Activated T-cell treated with anti-CD3 and anti-CD28 coated beads, Interleukin-2, amount 50 U/mL, for 4 hours (primary cell): ENCODE measurements at regions not wholly inside any gene's neighbourhood (a gene's known extent, or its start where the extent isn't known, plus 50 kb on each side); places are given as distances from the start of the nearest gene placed in this dataset.

ENCODE experiments used
- ATAC-seq, 2 donors: fragments of 200-7000 bp; cut with Tn5 transposase; one replicate each; pipeline ENCODE4 v1.10.0; 2021
- DNase-seq: peaks from one replicate; pipeline ENCODE4 v3.0.0-alpha.2; 2020
- H3K27me3 Mint-ChIP-seq: one replicate; pipeline ENCODE4 v1.8.0; 2021; ENCODE audit warnings: low read depth, mixed read lengths
- H3K36me3 Mint-ChIP-seq: one replicate; pipeline ENCODE4 v1.8.0; 2022; ENCODE audit warnings: mixed read lengths; ENCODE audit not compliant: insufficient read depth
- H3K4me1 Mint-ChIP-seq: one replicate; pipeline ENCODE4 v1.8.0; 2021; ENCODE audit warnings: low read depth, mixed read lengths
- H3K4me3 Mint-ChIP-seq: one replicate; pipeline ENCODE4 v1.8.0; 2021; ENCODE audit warnings: mild to moderate bottlenecking, moderate library complexity, mixed read lengths
- H3K9me3 Mint-ChIP-seq: one replicate; pipeline ENCODE4 v1.8.0; 2021; ENCODE audit warnings: mixed read lengths

DNA sequence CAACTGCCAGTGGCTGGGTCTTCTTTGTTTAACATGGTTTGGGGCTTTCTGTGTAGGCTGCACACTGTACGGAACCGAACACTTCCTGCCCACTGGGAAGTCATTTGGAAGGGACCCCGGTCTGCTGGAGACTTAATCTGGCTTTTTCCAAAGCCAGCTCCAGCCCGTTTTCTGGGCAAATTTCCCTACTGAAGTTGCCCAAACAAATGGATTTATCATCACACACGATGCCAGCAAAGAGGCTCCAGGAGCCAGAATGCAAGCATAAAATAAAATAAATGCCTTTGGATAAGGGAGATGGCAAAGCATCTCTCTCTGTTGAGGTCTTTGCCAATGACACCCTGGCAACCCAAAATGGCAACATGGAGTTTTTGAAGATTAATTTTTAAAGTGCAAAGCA lies 259.9 kb upstream of the IRX3 start:
- H3K36me3 Mint-ChIP-seq = no peaks in the 10 kb centered on the region

DNA sequence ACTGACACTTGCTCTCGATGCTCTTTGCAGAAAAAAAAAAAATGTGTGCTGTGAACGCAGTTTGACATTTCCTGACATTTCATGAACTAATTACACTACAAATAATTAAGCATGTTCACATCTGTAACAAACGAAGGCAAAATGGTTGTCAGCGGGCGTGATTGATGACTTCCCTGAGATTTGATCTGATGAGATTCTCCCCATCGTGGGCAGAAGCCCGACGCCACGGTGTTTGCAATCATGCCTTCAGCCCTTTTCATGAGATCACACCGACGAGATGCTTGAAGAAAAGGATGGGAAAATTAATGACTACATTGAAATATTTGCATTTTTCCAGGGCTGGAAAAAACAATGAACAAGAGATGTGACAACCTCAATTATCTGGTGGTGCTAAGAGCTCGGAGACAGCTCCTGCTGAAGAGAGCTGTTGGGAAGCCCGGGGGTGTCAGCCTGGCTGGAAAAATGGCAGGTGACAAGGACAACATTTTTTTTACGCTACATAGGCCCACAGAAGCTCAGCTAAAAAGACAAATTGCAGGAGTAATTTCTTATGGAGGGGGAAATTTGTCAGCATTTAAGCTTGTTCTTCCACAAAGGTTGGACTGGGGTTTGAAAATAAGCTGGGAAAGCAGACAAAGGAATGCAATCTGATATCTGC lies 259.4 kb upstream of the IRX3 start:
- ATAC-seq = no peak
- H3K4me3 Mint-ChIP-seq = no peak overlapping the region
- DNase-seq = no peak
- no peaks in the 10 kb centered on the region for H3K36me3 Mint-ChIP-seq
- H3K9me3 Mint-ChIP-seq = no peaks in the 10 kb centered on the region
- H3K4me1 Mint-ChIP-seq = no peaks in the 10 kb centered on the region
- H3K27me3 Mint-ChIP-seq = no peaks in the 10 kb centered on the region

More for the DNA sequence above, 259.9 kb upstream of the IRX3 start:
- Mint-ChIP-seq H3K27me3 (no peaks in the 10 kb centered on the region), H3K4me1 (no peaks in the 10 kb centered on the region), H3K9me3 (peaks cover under 1% of the 10 kb centered on the region), H3K4me3 (no peak overlapping the region)
- no peak for DNase-seq
- no peak for ATAC-seq

DNA sequence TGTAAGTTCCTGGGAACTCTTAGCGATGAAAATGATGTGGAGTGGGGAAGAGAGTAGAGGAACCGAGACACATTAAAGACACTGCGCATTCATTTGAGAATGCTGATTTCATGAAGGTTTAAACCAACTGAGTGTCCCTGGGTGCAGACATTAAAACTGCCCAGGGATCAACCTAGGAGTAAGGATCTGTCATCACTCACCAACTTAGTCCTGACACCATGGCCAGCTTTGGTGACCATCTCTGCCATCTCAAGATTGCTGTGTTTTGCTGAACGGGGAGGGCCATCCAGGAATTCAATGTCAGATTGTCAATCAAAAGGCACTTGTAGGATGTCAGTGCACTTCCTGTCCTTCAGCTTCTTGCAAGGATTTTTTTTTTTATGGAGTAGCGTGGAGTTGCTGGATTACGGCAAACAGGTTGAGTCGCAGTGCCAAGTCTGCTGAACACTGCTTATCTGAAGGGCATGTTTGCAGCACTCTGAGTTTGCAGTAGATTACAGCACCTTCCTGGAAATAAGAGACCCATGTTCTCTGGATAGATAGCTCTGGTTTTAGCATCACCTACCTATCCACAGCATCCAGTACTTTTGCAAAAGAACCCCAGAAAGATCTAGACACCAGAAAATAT lies 258.1 kb upstream of the IRX3 start:
- no peak overlapping the region for H3K4me3 Mint-ChIP-seq
- no peaks in the 10 kb centered on the region for H3K36me3 Mint-ChIP-seq
- no peaks in the 10 kb centered on the region for H3K9me3 Mint-ChIP-seq
- ATAC-seq = no peak
- no peaks in the 10 kb centered on the region for H3K4me1 Mint-ChIP-seq
- no peak for DNase-seq
- no peaks in the 10 kb centered on the region for H3K27me3 Mint-ChIP-seq

DNA sequence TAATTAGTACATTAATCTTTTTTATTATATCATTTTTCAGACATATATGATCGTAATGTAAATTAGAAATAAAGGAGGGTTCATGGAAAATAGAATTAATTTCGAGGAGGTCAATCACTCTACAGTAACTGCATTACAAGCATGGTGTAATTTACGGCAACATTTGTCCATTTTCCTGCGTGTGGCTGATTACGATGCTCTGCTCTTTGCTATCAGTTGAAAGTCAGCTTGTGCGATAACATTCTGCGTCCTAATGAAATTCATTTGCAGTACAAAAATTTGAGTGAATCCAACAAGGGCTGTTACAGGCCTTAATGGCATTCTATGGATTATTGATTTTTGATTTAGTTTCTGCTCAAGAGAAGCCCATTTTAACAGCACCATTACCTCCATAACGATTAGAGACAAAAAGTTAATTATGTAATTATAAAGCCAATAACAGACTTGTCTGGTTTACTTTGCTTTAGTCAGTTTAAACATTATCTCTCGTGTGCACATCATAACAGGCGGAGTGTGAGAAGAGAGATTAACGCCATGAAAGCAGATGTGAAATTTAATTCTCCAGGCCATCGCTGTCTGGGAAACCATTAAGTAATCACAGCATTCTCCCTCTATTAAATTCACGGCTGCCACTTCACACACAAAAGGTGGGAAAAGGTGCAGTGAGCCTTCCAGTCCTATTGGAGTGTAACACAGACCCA lies 256.4 kb upstream of the IRX3 start:
- Mint-ChIP-seq H3K27me3 (no peaks in the 10 kb centered on the region), H3K36me3 (no peaks in the 10 kb centered on the region), H3K9me3 (no peaks in the 10 kb centered on the region), H3K4me3 (no peak overlapping the region), H3K4me1 (no peaks in the 10 kb centered on the region)
- ATAC-seq = no peak
- no peak for DNase-seq

DNA sequence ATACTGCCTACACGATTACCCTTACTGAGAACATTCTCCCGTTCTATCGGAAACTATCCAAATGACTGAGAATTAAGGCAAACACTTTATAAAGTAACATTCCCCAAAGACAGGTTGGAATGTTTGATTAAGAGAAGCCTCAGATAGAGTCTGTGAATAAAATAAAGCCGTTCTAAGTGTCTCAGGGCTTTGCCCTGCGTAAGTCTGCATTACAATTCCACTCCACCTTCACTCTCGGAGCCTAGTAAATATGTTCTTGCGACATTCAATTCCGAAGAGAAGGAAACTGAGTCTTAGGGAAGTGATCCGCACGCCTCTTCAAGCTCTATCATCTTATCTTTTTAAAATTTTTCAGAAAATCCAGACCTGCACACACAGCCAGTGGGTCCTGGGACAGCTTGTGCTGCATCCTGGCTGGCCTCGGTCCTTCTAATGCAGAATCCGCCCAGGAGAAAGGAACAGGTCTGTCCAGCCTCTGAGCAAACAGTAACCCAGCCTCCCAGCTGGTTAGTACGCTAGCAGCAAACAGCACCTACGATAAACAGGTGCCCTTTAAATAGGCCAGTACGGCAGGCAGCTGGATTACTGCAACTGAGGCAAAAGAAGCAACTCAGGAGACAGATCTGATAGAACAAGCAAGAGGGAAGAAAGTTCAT lies 254.1 kb upstream of the IRX3 start:
- Mint-ChIP-seq H3K9me3 (no peaks in the 10 kb centered on the region), H3K4me1 (no peaks in the 10 kb centered on the region), H3K4me3 (no peak overlapping the region), H3K36me3 (no peaks in the 10 kb centered on the region), H3K27me3 (no peaks in the 10 kb centered on the region)
- DNase-seq = no peak
- ATAC-seq = no peak

DNA sequence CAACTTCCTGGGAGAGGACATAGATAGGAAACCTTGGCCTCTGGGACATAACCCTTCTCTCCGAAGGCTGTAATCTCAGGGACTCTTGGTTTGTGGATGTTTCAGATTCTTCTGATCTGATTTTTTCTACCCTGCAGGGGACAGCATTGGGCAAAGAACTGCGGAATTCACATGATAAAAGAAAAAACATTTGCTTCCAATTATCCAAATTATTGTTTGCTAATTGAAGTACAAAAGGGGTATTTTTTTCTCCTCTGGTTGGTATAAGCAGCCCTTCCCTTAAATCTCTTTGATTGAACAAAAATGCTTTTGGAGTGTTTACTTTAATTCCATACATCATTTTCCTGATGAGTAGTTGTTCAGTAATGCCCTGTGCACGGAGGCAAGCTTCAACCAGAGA lies 251.7 kb upstream of the IRX3 start:
- H3K36me3 Mint-ChIP-seq = no peaks in the 10 kb centered on the region

DNA sequence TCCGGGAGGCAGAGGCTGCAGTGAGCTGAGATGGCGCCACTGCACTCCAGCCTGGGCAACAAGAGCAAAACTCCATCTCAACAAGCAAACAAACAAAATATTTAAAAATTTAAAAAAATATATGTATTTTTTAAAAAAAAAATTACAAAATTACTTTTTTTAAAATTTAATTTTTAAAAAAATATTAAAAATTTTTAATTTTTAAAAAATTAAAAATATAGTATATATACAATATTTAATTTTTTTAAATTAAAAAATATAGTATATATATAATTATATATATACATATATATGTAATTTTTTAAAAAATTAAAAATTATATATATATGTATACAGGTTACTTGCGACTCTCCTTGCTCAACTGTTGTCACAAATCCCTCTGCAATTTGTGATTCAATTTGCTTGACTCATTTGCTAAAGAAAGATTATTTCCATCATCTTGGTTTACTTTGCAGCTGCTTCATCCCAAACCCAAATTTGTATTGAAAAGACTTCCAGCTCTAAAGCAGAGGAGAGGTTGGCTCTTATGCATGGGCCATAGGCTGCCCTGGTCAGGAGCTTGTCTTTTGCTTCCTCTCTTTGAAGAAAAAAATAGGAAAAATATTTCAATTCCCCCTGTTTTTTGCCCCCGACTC lies 247.4 kb upstream of the IRX3 start:
- no peaks in the 10 kb centered on the region for H3K36me3 Mint-ChIP-seq
- DNase-seq (no peak), ATAC-seq (no peak)
- H3K4me1 Mint-ChIP-seq = no peaks in the 10 kb centered on the region
- no peaks in the 10 kb centered on the region for H3K9me3 Mint-ChIP-seq
- H3K27me3 Mint-ChIP-seq = peaks cover 1% of the 10 kb centered on the region
- H3K4me3 Mint-ChIP-seq = no peak overlapping the region

More for the DNA sequence above, 251.7 kb upstream of the IRX3 start:
- no peaks in the 10 kb centered on the region for H3K4me1 Mint-ChIP-seq
- DNase-seq = no peak
- H3K4me3 Mint-ChIP-seq = no peak overlapping the region
- ATAC-seq = no peak
- no peaks in the 10 kb centered on the region for H3K9me3 Mint-ChIP-seq
- no peaks in the 10 kb centered on the region for H3K27me3 Mint-ChIP-seq

DNA sequence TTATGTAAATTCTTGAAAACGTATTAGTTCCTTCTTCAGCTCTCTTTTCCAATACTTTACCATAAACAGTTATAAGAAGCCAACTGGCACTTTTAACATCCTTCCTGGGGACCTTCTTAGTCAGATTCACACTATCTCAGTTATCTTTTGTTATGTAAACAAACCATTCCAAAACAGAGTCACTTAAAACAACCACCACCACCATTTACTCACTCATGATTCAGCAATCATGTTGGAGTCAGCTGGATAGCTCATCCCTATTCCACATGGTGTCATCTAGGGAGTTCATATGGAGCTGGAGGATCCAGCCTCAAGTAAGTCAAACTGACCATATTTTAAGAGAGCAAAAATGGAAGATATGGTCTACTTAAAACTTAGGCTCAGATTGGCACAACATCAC lies 240.3 kb upstream of the IRX3 start:
- no peak for DNase-seq
- ATAC-seq = no peak
- Mint-ChIP-seq H3K9me3 (peaks cover 4% of the 10 kb centered on the region), H3K4me1 (no peaks in the 10 kb centered on the region), H3K4me3 (no peak overlapping the region), H3K27me3 (peaks cover 3% of the 10 kb centered on the region), H3K36me3 (no peaks in the 10 kb centered on the region)

DNA sequence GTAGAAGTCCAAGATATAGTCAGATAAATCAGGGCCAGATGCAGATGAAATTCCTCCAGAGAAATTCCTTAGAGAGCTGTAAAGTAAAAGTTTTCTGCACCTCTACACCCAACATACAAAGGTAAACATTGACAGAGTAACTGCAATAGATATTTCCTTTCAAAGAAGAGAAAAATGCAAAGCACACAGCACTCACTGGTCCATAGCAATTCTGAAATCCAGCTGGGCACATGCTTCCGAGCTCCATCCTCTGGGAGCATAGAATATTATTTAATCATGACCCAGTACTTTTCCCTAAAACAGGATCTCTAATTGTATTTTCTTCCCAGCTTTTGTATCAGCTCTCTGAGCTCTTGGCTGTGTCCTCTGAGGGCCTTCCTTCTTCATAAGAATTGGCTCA lies 239.5 kb upstream of the IRX3 start:
- ATAC-seq (no peak), DNase-seq (no peak)
- H3K4me1 Mint-ChIP-seq = no peaks in the 10 kb centered on the region
- H3K4me3 Mint-ChIP-seq = no peak overlapping the region
- no peaks in the 10 kb centered on the region for H3K36me3 Mint-ChIP-seq
- H3K27me3 Mint-ChIP-seq = peaks cover 3% of the 10 kb centered on the region
- H3K9me3 Mint-ChIP-seq = peaks cover 4% of the 10 kb centered on the region

DNA sequence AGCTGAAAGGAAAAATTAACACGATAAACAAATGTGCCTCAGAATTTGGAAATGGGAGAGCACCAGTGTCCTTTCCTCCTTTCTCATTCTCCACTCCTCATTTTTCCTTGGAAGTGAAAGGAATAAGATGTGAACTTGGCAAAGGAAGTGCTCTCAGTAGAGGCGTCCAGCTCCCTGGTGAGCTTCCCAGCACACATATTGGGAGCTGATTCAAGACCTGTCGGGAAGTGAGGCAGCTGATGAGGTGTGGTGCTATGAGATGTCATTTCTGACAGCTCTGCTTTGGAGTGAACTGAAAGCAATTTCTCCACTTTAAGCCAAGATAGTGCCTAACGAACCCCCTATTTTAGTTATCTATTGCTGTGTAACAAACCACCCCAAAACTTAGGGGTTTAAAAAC lies 238.5 kb upstream of the IRX3 start:
- H3K4me1 Mint-ChIP-seq = no peaks in the 10 kb centered on the region
- ATAC-seq (no peak), DNase-seq (no peak)
- H3K36me3 Mint-ChIP-seq = no peaks in the 10 kb centered on the region
- peaks cover 3% of the 10 kb centered on the region for H3K27me3 Mint-ChIP-seq
- peaks cover 4% of the 10 kb centered on the region for H3K9me3 Mint-ChIP-seq
- no peak overlapping the region for H3K4me3 Mint-ChIP-seq

DNA sequence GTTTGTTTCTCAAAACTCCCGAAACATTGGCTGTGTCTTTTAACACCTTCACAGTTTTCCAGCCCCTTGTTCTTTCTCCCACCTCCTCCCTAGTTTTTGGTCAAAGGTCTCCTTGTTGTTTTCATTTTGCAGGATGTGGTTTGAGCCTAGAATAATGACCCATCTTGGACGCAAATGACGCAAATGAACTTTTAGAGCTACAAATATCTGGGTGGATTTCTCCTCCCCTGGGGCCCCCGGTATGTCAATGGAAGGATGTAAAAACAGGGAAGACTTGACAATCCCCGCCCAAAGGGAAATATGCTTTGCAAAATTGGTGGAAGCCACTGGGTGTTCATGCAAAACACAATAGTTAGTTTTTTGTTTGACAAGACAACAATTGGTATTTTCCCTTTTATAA lies 236.0 kb upstream of the IRX3 start:
- peaks cover 9% of the 10 kb centered on the region for H3K9me3 Mint-ChIP-seq
- H3K4me3 Mint-ChIP-seq = no peak overlapping the region
- ATAC-seq = no peak
- no peaks in the 10 kb centered on the region for H3K36me3 Mint-ChIP-seq
- DNase-seq = no peak
- no peaks in the 10 kb centered on the region for H3K27me3 Mint-ChIP-seq
- no peaks in the 10 kb centered on the region for H3K4me1 Mint-ChIP-seq

DNA sequence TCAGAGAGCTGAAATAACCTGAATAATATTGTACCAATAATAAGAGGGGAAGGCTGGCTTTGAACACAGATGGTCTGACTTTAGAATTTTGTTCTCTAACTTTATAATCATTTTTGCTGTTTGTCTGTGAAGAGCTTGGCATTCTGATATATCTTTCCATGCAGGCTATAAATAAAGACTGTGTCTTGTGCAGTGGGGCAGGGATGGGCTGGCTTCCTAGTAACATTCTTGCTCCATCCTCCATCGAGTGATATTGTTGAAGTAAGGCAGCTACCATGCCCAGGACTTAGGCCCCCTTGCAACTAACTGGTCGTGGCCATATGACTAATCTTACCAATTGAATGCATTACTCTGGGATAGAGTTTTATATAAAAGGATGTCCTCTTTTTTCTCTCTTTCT lies 234.7 kb upstream of the IRX3 start:
- H3K36me3 Mint-ChIP-seq = no peaks in the 10 kb centered on the region
- H3K4me3 Mint-ChIP-seq = no peak overlapping the region
- ATAC-seq = no peak
- peaks cover 9% of the 10 kb centered on the region for H3K9me3 Mint-ChIP-seq
- H3K4me1 Mint-ChIP-seq = no peaks in the 10 kb centered on the region
- H3K27me3 Mint-ChIP-seq = no peaks in the 10 kb centered on the region
- DNase-seq = no peak

DNA sequence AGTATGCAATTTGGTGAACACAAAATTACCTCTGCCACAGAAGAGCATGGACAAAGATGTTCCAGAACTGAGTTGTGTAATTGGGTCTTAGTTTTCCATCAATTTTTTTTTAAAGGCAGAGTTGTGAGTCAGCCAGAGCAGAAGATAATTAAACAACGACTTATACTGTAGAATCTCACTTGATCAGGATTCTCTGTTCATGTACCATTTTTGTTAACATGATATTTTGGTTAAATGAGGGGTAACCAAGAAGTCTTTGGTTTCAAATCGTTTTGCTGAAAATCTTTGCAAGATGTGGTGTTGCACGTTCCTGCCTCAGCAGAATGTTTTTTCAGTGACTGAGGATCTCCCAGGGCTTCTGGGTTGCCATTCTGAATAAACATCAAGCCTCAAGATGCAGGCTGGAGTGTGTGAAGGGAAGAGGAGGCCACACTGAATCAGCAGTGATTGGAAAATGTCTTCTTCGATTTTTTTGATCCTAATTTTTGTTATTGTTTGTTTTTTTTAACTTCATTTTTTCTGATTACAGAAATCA lies 232.6 kb upstream of the IRX3 start:
- Mint-ChIP-seq H3K4me1 (no peaks in the 10 kb centered on the region), H3K36me3 (no peaks in the 10 kb centered on the region), H3K27me3 (peaks cover 3% of the 10 kb centered on the region), H3K4me3 (no peak overlapping the region), H3K9me3 (peaks cover 5% of the 10 kb centered on the region)
- no peak for ATAC-seq
- DNase-seq = no peak

DNA sequence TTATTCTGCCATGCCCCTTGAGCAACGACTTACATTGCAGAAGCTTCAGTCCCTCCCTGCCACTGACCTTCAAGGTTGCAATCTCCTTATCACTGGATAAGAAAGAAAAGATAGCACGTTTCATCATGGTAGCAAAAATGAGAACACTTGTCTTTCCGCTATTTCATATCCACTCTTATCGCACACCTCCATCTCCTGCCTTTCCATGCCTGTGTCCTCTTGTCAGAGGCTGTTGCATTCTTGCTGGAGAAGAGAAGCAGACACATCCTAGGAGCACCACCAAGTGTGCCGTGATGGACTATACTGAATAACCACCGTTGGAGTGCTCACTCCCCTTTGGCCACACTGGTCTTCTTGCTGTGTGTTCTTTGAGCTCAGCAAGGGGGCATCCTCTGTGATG lies 230.6 kb upstream of the IRX3 start:
- H3K27me3 Mint-ChIP-seq = peaks cover 6% of the 10 kb centered on the region
- ATAC-seq = no peak
- H3K4me1 Mint-ChIP-seq = no peaks in the 10 kb centered on the region
- H3K9me3 Mint-ChIP-seq = peaks cover 5% of the 10 kb centered on the region
- DNase-seq = no peak
- no peak overlapping the region for H3K4me3 Mint-ChIP-seq
- H3K36me3 Mint-ChIP-seq = no peaks in the 10 kb centered on the region
